H7 (cell line): ENCODE measurements at regions not wholly inside any gene's neighbourhood (a gene's known extent, or its start where the extent isn't known, plus 50 kb on each side); places are given as distances from the start of the nearest gene placed in this dataset.

Source experiments
- DNase-seq: peaks from one replicate; pipeline ENCODE4 v3.0.0; 2012
- H3K27me3 ChIP-seq: 2 replicates; pipeline ENCODE4 v1.6.0; 2011; ENCODE audit warnings: mild to moderate bottlenecking, low read length; ENCODE audit not compliant: control insufficient read depth, insufficient read depth
- H3K36me3 ChIP-seq: replicated peaks from 2 replicates; pipeline ENCODE4 v1.5.1; 2011; ENCODE audit warnings: low read length; ENCODE audit not compliant: control insufficient read depth, insufficient read depth
- H3K4me3 ChIP-seq: 2 replicates; pipeline ENCODE4 v1.5.1; 2011; ENCODE audit warnings: low read depth, mild to moderate bottlenecking, control low read depth, low read length, moderate library complexity; ENCODE audit not compliant: insufficient read depth

DNA sequence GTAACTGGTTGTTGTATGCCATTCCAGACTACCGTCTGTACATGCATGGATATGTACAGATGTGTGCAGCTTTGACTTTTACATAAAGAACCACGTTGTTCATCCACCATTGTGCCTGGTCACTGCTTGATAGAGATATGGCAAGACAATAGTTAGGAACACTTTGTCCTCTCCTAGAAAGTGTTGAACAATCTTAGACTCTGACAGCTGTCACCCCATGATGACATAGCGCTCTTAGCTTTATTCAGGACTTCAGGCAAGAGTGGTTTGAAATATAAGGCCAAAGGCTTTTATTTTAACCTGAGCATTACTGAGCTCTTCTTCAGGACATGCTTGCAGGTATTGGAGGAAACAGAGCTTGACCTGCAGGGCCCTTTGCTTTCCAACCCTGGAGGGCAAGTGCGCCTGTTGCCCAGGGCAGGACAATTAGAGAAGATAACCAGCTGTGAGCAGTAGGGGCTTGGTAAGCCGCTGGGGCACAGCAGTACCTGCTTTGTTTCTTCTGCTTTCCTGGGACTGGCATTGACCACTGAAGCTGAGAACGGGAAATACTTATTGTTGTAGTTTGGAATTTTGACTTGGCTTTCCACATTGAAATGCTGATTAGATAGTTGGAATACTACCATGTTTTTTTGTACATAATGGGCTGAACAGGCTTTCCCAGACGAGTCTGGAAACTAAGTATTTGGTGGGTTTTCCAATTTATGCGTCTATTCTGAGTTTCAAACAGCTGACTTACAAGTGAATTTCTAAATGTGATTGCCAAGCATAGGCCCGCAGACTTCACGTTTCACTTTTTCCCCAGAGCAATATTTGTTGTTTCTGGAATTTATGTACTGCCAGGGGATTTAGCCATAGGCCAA, 51.1 kb downstream of the GARRE1 start:
- peak; percentile 65 for DNase-seq
- no peak overlapping the region for H3K4me3 ChIP-seq
- H3K27me3 ChIP-seq: no peaks in the 10 kb centered on the region

DNA sequence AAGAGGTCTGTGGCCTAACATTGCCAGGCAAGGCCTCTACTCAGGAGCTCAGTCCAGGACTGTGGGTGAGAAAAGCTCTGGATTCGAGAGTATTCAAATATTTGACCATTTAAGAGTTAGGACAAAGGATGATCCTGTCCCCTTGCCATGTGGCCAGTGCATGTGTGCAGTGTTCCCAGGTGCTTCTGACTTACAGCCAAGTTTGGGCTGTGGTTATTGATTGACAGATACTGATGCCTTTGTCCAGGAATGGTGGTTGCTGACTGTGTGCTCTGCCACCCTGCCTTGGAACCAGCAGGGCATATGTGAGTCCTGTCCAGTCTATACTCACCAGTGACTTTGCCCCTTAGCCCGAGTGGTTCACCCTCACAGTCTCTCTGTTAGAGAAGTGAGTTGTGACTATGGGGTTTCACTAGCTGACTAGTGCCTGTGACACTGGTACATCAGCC, 51.9 kb downstream of the GARRE1 start:
- Histone ChIP-seq H3K27me3 (no peaks in the 10 kb centered on the region), H3K4me3 (no peak overlapping the region), H3K36me3 (no peaks in the 10 kb centered on the region)
- no peak for DNase-seq

More for the DNA sequence above, 51.1 kb downstream of the GARRE1 start:
- peaks cover 2% of the 10 kb centered on the region; the same call in 1 of the 2 replicates for H3K36me3 ChIP-seq

DNA sequence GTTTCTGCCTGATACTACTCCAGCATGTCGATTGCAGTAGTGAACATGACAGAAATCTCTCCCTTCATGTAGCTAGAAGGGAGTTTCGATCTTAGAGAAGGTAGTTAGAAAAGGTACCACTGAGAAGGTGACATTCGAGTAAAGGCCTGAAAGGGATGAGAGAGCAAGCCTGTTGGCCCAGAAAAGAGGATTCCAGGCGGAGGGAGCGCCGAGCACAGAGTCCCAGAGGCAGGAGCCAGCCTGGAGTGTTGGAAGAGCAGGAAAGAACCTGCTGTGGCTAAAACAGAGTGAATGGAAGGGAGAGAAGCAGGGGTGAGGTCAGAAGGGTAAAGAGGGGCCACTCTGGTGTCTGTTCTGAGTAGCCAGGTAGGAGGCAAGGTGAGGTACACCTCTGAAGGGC, 52.5 kb downstream of the GARRE1 start:
- Histone ChIP-seq H3K4me3 (no peak overlapping the region), H3K27me3 (no peaks in the 10 kb centered on the region), H3K36me3 (no peaks in the 10 kb centered on the region)
- no peak for DNase-seq

DNA sequence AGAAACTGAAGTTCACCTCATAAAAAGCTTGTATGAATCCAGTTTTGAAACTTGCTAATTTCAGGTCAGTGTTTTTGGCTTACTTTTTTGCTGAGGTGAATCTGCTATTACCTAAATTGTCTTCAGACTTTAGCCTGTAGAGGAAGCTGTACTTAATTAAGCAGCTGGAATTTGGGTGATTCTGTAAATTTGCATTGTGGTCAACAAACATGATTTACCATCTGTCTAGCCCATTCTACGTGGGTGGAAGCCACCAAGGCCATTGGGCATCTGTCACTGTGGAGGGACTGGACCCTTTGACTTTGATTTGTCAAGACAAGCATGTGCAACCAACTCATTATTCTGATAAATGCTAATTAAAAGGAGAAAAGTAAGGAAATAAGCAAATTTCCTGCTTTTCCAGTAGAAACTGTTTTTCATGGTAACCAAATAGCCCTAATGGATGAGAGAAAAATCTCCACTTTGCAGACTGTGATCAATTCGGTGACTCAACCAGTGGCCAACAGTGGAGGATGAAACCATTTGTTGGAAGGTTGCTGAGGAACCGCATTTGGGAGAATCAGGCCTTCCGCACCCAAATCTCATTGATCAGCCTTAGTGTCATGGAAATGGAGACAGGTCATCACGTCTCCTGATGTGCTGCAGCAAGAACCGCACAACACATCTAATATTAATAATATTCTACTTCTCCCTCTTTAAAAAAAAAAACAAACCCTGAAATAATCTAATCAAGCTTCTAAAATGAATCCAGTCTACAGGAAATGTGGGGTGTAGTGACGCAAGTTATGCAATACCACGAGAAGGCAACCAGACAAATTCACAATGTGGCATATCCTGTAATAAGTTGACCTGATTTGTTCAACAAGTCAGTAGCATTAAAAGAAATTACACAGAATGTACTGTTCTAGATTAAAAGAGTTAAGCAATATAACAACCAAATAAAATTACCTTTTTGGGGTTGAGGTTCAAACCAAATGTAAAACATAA, 54.3 kb downstream of the GARRE1 start:
- DNase-seq: no peak
- Histone ChIP-seq H3K36me3 (no peaks in the 10 kb centered on the region), H3K4me3 (no peak overlapping the region), H3K27me3 (no peaks in the 10 kb centered on the region)

DNA sequence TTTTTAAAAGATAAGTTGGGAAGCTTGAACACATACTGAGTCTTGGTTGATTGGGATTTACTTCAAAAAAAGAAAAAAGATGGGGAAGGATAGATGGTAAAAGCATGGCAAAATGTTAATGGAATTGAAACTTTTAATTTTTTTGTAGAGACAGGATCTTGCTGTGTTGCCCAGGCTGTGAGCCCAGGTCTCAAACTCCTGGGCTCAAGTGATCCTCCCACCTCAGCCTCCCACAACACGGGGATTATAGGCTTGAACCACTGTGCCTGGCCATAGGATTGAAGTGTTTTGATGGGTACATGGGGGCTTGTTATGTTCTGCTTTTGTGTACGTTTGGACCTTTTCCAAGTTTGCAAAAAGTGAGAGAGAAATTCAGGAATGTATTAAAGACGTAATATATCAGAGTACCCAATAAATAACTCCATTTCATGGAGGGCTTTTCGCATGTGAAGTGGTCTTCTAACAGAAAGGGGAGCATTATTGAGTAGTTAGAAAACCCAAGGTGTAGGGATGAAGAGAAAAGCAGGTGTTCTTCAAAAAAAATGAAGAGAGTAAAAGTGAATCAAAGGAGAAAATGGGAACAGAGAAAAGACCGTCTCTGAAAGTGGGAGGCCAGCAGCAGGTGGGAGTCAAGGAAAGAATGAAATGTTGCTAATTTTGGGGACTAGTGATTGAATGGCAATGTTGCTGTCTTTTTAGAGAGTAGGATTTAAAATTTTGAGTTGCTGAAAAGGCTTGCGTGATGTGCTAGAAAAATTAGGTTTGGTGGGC, 55.2 kb downstream of the GARRE1 start:
- H3K27me3 ChIP-seq: no peaks in the 10 kb centered on the region
- DNase-seq: no peak

DNA sequence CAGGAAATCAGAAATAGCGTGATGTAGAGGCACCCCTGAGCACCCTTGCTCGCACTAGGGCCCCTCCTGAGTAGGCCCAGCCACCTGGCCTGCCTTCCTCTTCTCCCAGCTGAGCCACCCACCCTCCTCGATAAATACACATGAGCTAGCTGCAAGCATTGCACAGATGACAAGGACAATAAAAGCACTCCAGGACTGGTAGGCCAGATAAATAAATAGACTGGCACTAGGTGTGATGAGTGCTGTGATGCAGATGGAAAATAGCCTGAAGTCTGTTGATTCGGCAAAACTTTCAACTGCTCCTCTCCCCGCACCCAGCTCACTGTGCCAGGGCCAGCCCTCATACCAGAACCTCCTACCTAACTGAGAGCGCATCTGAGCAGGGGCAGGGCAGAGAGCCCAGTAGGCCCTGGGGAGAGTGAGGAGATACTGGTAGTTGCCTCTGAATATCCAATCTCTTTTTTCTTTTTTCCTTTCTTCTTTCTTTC, 54.5 kb upstream of the GPI start:
- Histone ChIP-seq H3K36me3 (no peaks in the 10 kb centered on the region), H3K4me3 (no peak overlapping the region), H3K27me3 (no peaks in the 10 kb centered on the region)
- no peak for DNase-seq

More for the DNA sequence above, 55.2 kb downstream of the GARRE1 start:
- H3K36me3 ChIP-seq: no peaks in the 10 kb centered on the region
- H3K4me3 ChIP-seq: no peak overlapping the region

DNA sequence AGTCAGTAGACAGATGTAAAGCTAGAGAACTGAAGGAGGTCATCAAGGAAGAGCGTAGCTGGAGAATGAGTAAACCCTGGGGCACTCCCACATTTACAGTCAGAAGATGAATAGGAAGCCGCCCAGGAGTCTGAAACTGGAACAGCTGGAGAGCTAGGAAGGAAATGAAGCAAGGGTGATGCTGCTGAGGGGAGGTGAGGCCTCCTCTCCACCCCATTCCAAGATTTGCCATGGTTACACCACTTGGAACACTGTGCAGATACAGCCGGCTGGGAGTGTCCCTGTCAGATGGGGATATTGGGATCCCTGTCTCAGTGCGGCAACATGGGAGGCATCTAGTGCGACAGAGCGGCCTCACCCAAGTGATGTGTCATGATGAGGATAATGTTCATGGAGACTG, 51.8 kb upstream of the GPI start:
- no peaks in the 10 kb centered on the region for H3K36me3 ChIP-seq
- no peak overlapping the region for H3K4me3 ChIP-seq
- no peaks in the 10 kb centered on the region for H3K27me3 ChIP-seq
- no peak for DNase-seq

DNA sequence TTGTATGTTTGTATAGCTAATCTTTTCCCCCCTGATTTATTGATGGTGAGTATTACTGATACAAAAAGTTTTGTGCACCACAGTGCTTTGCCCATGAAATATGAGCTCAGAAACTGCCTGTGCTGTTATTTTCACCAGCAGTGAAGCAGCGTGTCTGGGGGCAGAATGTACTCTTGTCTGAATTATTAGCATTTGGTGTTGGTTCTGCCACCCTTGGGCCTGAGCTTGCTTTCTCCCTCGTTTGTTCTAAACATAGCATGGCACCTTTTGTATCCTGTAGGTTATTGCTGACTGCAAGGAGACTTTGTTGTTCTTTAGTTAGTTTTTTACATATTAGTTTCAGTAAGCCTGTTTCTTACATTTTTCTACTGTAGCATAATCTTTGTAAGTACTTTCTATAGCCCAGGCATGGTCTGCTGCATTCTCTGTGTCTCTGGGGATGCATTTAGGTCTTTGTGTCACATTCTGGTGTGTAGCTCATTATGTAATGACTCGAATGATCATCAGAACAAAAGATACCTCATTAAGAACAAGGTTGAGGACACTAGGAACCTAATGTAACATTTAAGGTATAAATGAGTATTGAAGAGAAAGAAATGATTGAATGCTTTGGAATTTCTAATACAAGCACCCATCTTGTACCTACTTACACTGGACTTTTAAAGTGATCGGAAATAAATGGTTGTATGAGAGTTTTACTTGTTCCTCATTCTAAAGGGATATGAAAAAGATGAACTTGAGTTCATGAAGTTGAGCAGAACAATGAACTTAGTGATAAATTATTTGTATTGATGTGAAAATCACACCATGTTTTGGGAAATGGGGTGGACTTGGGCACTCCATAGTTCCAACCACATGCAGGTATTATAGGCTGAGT, 50.3 kb upstream of the GPI start:
- Histone ChIP-seq H3K27me3 (no peaks in the 10 kb centered on the region), H3K36me3 (no peaks in the 10 kb centered on the region), H3K4me3 (no peak overlapping the region)
- no peak for DNase-seq
